GM23338 (cell line): ENCODE measurements at regions not wholly inside any gene's neighbourhood (a gene's known extent, or its start where the extent isn't known, plus 50 kb on each side); places are given as distances from the start of the nearest gene placed in this dataset.

Experiments used
- ATAC-seq: fragments of 200-7000 bp; cut with Tn5 transposase; 3 replicates; pipeline ENCODE4 v1.9.1; 2020
- DNase-seq: peaks from one replicate; pipeline ENCODE4 v3.0.0-alpha.2; 2015; ENCODE audit warnings: low spot score
- H2AFZ ChIP-seq: fragments of 200-600 bp; sonication (generic); 2 replicates; pipeline ENCODE4 v1.8.0; 2016; ENCODE audit warnings: antibody characterized with exemption, mild to moderate bottlenecking, moderate library complexity
- H3F3A ChIP-seq: fragments of 200-600 bp; sonication (generic); replicated peaks from 2 replicates; pipeline ENCODE4 v1.8.0; 2017; ENCODE audit warnings: antibody characterized with exemption, mixed run types, low read depth
- H3K27ac ChIP-seq: fragments of 200-600 bp; sonication (generic); 2 replicates; pipeline ENCODE4 v1.6.1; 2016; ENCODE audit warnings: low read depth
- H3K27me3 ChIP-seq: fragments of 200-600 bp; sonication (generic); 2 replicates; pipeline ENCODE4 v1.8.0; 2016; ENCODE audit warnings: mild to moderate bottlenecking, mixed run types, moderate library complexity; ENCODE audit not compliant: insufficient read depth
- H3K36me3 ChIP-seq: fragments of 200-600 bp; sonication (generic); 2 replicates; pipeline ENCODE4 v1.8.0; 2016; ENCODE audit warnings: mild to moderate bottlenecking; ENCODE audit not compliant: insufficient read depth
- H3K4me1 ChIP-seq: fragments of 200-600 bp; sonication (generic); 2 replicates; pipeline ENCODE4 v1.8.0; 2016; ENCODE audit warnings: mild to moderate bottlenecking, moderate library complexity; ENCODE audit not compliant: insufficient read depth
- H3K4me2 ChIP-seq: fragments of 200-600 bp; sonication (generic); 2 replicates; pipeline ENCODE4 v1.7.1; 2017; ENCODE audit warnings: mixed run types
- H3K4me3 ChIP-seq: fragments of 200-600 bp; sonication (generic); 2 replicates; pipeline ENCODE4 v1.6.1; 2016; ENCODE audit warnings: mixed run types
- H3K79me2 ChIP-seq: fragments of 200-600 bp; sonication (generic); replicated peaks from 2 replicates; pipeline ENCODE4 v1.8.0; 2017; ENCODE audit warnings: mild to moderate bottlenecking; ENCODE audit not compliant: insufficient read depth
- H3K9me2 ChIP-seq: fragments of 200-600 bp; sonication (generic); 2 replicates; pipeline ENCODE4 v1.8.0; 2017; ENCODE audit not compliant: insufficient read depth
- H4K20me1 ChIP-seq: fragments of 200-600 bp; sonication (generic); replicated peaks from 2 replicates; pipeline ENCODE4 v1.8.0; 2017; ENCODE audit warnings: mild to moderate bottlenecking; ENCODE audit not compliant: insufficient read depth
- H3K27ac Mint-ChIP-seq: 2 replicates; pipeline ENCODE4 v1.8.0; 2020; ENCODE audit warnings: inconsistent platforms, mild to moderate bottlenecking, moderate library complexity, mixed read lengths
- H3K27me3 Mint-ChIP-seq: 3 replicates; pipeline ENCODE4 v1.8.0; 2022; ENCODE audit warnings: low read depth, mild to moderate bottlenecking, moderate library complexity, mixed read lengths, inconsistent platforms; ENCODE audit not compliant: insufficient read depth, poor library complexity
- H3K36me3 Mint-ChIP-seq: 3 replicates; pipeline ENCODE4 v1.8.0; 2021; ENCODE audit warnings: low read depth, mild to moderate bottlenecking, inconsistent platforms, moderate library complexity, mixed read lengths
- H3K4me1 Mint-ChIP-seq: 3 replicates; pipeline ENCODE4 v1.8.0; 2020; ENCODE audit warnings: mild to moderate bottlenecking, inconsistent platforms, mixed read lengths
- H3K4me3 Mint-ChIP-seq: 3 replicates; pipeline ENCODE4 v1.8.0; 2021; ENCODE audit warnings: moderate library complexity, mild to moderate bottlenecking, inconsistent platforms, mixed read lengths
- H3K9me3 Mint-ChIP-seq: 3 replicates; pipeline ENCODE4 v1.8.0; 2020; ENCODE audit warnings: moderate library complexity, mild to moderate bottlenecking, inconsistent platforms, mixed read lengths
- CREB1 ChIP-seq: fragments of 250-450 bp; sonication (Bioruptor Pico); IDR thresholded peaks from 2 replicates; pipeline ENCODE4 v1.5.0; 2020; ENCODE audit warnings: low read depth, mild to moderate bottlenecking, moderate library complexity
- ETS1 ChIP-seq: IDR thresholded peaks from 2 replicates; pipeline ENCODE4 v1.6.1; 2016; ENCODE audit warnings: antibody characterized with exemption
- EZH2 ChIP-seq: fragments of 200-600 bp; sonication (generic); IDR thresholded peaks from one replicate; pipeline ENCODE4 v1.8.0; 2017; ENCODE audit warnings: antibody characterized with exemption, mild to moderate bottlenecking, low read depth; ENCODE audit not compliant: unreplicated experiment
- EZH2phosphoT487 ChIP-seq: fragments of 200-600 bp; sonication (generic); IDR thresholded peaks from one replicate; pipeline ENCODE4 v1.8.1; 2018; ENCODE audit warnings: antibody characterized with exemption; ENCODE audit not compliant: unreplicated experiment
- JUNB ChIP-seq: IDR thresholded peaks from one replicate; pipeline ENCODE4 v1.6.1; 2016; ENCODE audit warnings: antibody characterized with exemption; ENCODE audit not compliant: unreplicated experiment
- NANOG ChIP-seq: IDR thresholded peaks from 2 replicates; pipeline ENCODE4 v1.6.1; 2016; ENCODE audit warnings: antibody characterized with exemption, borderline replicate concordance
- POLR2AphosphoS5 ChIP-seq: IDR thresholded peaks from 2 replicates; pipeline ENCODE4 v1.6.1; 2016; ENCODE audit warnings: antibody characterized with exemption, low read depth
- STAT1 ChIP-seq: IDR thresholded peaks from one replicate; pipeline ENCODE4 v1.6.1; 2016; ENCODE audit warnings: antibody characterized with exemption; ENCODE audit not compliant: unreplicated experiment
- ZNF114 ChIP-seq: fragments of 250-450 bp; sonication (Bioruptor Pico); IDR thresholded peaks from 2 replicates; pipeline ENCODE4 v1.5.0; 2020; ENCODE audit warnings: mild to moderate bottlenecking, moderate library complexity
- ZNF331 ChIP-seq: fragments of 250-450 bp; sonication (Bioruptor Pico); IDR thresholded peaks from 2 replicates; pipeline ENCODE4 v1.5.0; 2020; ENCODE audit warnings: low read depth, mild to moderate bottlenecking, moderate library complexity
- ZNF462 ChIP-seq: fragments of 250-450 bp; sonication (Bioruptor Pico); IDR thresholded peaks from 2 replicates; pipeline ENCODE4 v1.5.0; 2020; ENCODE audit warnings: mild to moderate bottlenecking, moderate library complexity
- TF ChIP-seq, protein P1 (sequence below), 2 experiments: fragments of 200-600 bp in 1 of 2; sonication (generic) in 1 of 2; conservative IDR thresholded peaks; 2 replicates each; pipeline versions ENCODE4 v1.5.1 to v1.6.1; 2016 to 2017; ENCODE audit warnings: antibody characterized with exemption in 2 of 2, low read depth in 2 of 2, mild to moderate bottlenecking in 2 of 2, moderate library complexity in 1 of 2
- TF ChIP-seq, protein P2 (sequence below): IDR thresholded peaks from one replicate; pipeline ENCODE4 v1.6.1; 2018; ENCODE audit warnings: antibody characterized with exemption; ENCODE audit not compliant: unreplicated experiment

DNA sequence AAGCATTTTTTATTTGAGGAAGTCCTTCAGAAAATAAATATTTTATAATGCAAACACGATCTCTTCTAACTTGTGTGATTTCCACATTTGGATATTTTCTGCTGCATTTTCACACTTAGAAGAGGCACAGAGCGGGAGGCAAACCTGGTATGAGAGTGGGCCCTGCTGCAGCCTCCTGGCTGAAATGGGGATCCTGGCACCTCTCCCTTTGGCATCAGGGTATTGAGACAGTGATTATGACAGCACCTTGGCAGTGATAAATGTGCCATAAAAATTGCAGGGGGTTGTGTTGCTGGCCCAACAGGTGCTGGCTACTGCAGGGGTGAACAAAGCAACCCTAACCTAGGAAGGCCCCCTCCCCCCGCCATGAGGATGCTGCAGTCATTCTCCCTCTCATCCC lies 128.6 kb downstream of the TSN start:
- H3K4me1 ChIP-seq = peaks cover 12% of the 10 kb centered on the region
- TF ChIP-seq, protein P1, sequence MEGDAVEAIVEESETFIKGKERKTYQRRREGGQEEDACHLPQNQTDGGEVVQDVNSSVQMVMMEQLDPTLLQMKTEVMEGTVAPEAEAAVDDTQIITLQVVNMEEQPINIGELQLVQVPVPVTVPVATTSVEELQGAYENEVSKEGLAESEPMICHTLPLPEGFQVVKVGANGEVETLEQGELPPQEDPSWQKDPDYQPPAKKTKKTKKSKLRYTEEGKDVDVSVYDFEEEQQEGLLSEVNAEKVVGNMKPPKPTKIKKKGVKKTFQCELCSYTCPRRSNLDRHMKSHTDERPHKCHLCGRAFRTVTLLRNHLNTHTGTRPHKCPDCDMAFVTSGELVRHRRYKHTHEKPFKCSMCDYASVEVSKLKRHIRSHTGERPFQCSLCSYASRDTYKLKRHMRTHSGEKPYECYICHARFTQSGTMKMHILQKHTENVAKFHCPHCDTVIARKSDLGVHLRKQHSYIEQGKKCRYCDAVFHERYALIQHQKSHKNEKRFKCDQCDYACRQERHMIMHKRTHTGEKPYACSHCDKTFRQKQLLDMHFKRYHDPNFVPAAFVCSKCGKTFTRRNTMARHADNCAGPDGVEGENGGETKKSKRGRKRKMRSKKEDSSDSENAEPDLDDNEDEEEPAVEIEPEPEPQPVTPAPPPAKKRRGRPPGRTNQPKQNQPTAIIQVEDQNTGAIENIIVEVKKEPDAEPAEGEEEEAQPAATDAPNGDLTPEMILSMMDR (conservative IDR thresholded peaks at IDR 0.05; ENCODE audit: low read depth in 2 of 2) = no peak
- no peak for TF ChIP-seq STAT1
- no peak for TF ChIP-seq EZH2phosphoT487
- no peak for TF ChIP-seq ZNF331 (CRISPR knock-in tag)
- no peak for TF ChIP-seq ZNF114 (CRISPR knock-in tag)
- TF ChIP-seq, protein P2, sequence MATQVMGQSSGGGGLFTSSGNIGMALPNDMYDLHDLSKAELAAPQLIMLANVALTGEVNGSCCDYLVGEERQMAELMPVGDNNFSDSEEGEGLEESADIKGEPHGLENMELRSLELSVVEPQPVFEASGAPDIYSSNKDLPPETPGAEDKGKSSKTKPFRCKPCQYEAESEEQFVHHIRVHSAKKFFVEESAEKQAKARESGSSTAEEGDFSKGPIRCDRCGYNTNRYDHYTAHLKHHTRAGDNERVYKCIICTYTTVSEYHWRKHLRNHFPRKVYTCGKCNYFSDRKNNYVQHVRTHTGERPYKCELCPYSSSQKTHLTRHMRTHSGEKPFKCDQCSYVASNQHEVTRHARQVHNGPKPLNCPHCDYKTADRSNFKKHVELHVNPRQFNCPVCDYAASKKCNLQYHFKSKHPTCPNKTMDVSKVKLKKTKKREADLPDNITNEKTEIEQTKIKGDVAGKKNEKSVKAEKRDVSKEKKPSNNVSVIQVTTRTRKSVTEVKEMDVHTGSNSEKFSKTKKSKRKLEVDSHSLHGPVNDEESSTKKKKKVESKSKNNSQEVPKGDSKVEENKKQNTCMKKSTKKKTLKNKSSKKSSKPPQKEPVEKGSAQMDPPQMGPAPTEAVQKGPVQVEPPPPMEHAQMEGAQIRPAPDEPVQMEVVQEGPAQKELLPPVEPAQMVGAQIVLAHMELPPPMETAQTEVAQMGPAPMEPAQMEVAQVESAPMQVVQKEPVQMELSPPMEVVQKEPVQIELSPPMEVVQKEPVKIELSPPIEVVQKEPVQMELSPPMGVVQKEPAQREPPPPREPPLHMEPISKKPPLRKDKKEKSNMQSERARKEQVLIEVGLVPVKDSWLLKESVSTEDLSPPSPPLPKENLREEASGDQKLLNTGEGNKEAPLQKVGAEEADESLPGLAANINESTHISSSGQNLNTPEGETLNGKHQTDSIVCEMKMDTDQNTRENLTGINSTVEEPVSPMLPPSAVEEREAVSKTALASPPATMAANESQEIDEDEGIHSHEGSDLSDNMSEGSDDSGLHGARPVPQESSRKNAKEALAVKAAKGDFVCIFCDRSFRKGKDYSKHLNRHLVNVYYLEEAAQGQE = no peak
- no peak for TF ChIP-seq NANOG
- no peak for TF ChIP-seq ETS1
- TF ChIP-seq CREB1 (CRISPR knock-in tag) = no peak
- no peak for TF ChIP-seq POLR2AphosphoS5
- no peak for TF ChIP-seq EZH2
- no peak for TF ChIP-seq JUNB
- TF ChIP-seq ZNF462 = no peak
- peaks cover 9% of the 10 kb centered on the region for H3K4me1 Mint-ChIP-seq
- H3K9me3 Mint-ChIP-seq = peaks cover 6% of the 10 kb centered on the region; the same call in 2 of the 3 replicates
- H3K4me3 ChIP-seq = no peak overlapping the region
- H4K20me1 ChIP-seq = no peaks in the 10 kb centered on the region
- DNase-seq = no peak
- H3K27me3 Mint-ChIP-seq = peaks cover 9% of the 10 kb centered on the region
- H3F3A ChIP-seq = no peaks in the 10 kb centered on the region
- no peaks in the 10 kb centered on the region for H3K9me2 ChIP-seq
- H3K36me3 ChIP-seq = no peaks in the 10 kb centered on the region
- no peak overlapping the region for H3K4me2 ChIP-seq
- H3K27me3 ChIP-seq = no peaks in the 10 kb centered on the region
- no peak overlapping the region for H3K4me3 Mint-ChIP-seq
- peak overlapping the region; percentile 87 for H2AFZ ChIP-seq
- no peak overlapping the region for H3K27ac ChIP-seq
- H3K36me3 Mint-ChIP-seq = no peaks in the 10 kb centered on the region; the same call in 2 of the 3 replicates
- no peak overlapping the region for H3K27ac Mint-ChIP-seq
- H3K79me2 ChIP-seq = no peaks in the 10 kb centered on the region
- no peak for ATAC-seq
